HG03342 (cell line): ENCODE measurements at regions not wholly inside any gene's neighbourhood (a gene's known extent, or its start where the extent isn't known, plus 50 kb on each side); places are given as distances from the start of the nearest gene placed in this dataset.

Experiments
- ATAC-seq: cut with Tn5 transposase; IDR thresholded peaks from one replicate; pipeline ENCODE4 v1.9.1; 2021; ENCODE audit warnings: mild to moderate bottlenecking, moderate library complexity; ENCODE audit not compliant: unreplicated experiment

GRCh38 chr9:79799691-79800335 lies 228.0 kb downstream of the TLE4 start:
- no peak for ATAC-seq

GRCh38 chr9:79798450-79798849 lies 226.7 kb downstream of the TLE4 start:
- ATAC-seq: no peak

GRCh38 chr9:79796411-79796810 lies 224.6 kb downstream of the TLE4 start:
- ATAC-seq: no peak

- ATAC-seq: no peak
Measured at GRCh38 chr9:79788662-79789061, 216.9 kb downstream of the TLE4 start.

GRCh38 chr9:79781263-79781662 lies 209.5 kb downstream of the TLE4 start:
- no peak for ATAC-seq

- ATAC-seq: no peak
Measured at GRCh38 chr9:79780559-79780958, 208.8 kb downstream of the TLE4 start.

- ATAC-seq: no peak
Measured at GRCh38 chr9:79779901-79780300, 208.1 kb downstream of the TLE4 start.

GRCh38 chr9:79778581-79778980 lies 206.8 kb downstream of the TLE4 start:
- ATAC-seq: no peak

GRCh38 chr9:79776581-79776980 lies 204.8 kb downstream of the TLE4 start:
- no peak for ATAC-seq
